Midbrain (tissue), 1 donor: ENCODE measurements at regions not wholly inside any gene's neighbourhood (a gene's known extent, or its start where the extent isn't known, plus 50 kb on each side); places are given as distances from the start of the nearest gene placed in this dataset.
"Not testable (repeated sequence)": the region's sequence is repeated elsewhere in the genome, so short reads cannot be mapped to it uniquely, and the experiment has no call there.

ENCODE experiments used
- DNase-seq: peaks from one replicate; lab custom pipeline; 2025; lab: John Stamatoyannopoulos, UW

GRCh38 chr2:3036432-3037125 is 341.0 kb downstream of the EIPR1 start:
- no peak for DNase-seq

GRCh38 chr2:3035385-3036050 is 342.1 kb downstream of the EIPR1 start:
- no peak for DNase-seq

GRCh38 chr2:3034856-3035255 is 342.8 kb downstream of the EIPR1 start:
- no peak for DNase-seq

GRCh38 chr2:3034396-3034795 is 343.2 kb downstream of the EIPR1 start:
- no peak for DNase-seq

- no peak for DNase-seq
Observed at GRCh38 chr2:3033315-3033714, 344.3 kb downstream of the EIPR1 start.

GRCh38 chr2:3030791-3031190 is 346.8 kb downstream of the EIPR1 start:
- DNase-seq: not testable (repeated sequence)

GRCh38 chr2:3025984-3026383 is 351.6 kb downstream of the EIPR1 start:
- no peak for DNase-seq

GRCh38 chr2:3025261-3025660 is 352.4 kb downstream of the EIPR1 start:
- DNase-seq: no peak

GRCh38 chr2:3024401-3024935 is 353.1 kb downstream of the EIPR1 start:
- DNase-seq: no peak

GRCh38 chr2:3023531-3023930 is 354.1 kb downstream of the EIPR1 start:
- no peak for DNase-seq

- no peak for DNase-seq
Observed at GRCh38 chr2:3022841-3023372, 354.7 kb downstream of the EIPR1 start.

- DNase-seq: no peak
Observed at GRCh38 chr2:3021720-3022119, 355.9 kb downstream of the EIPR1 start.

- DNase-seq: no peak
Observed at GRCh38 chr2:3010001-3010400, 367.6 kb downstream of the EIPR1 start.

GRCh38 chr2:3009483-3009882 is 368.1 kb downstream of the EIPR1 start:
- DNase-seq: no peak

- DNase-seq: no peak
Observed at GRCh38 chr2:3009005-3009404, 368.6 kb downstream of the EIPR1 start.

GRCh38 chr2:3008561-3008960 is 369.1 kb downstream of the EIPR1 start:
- DNase-seq: no peak

GRCh38 chr2:3007135-3007534 is 370.5 kb downstream of the EIPR1 start:
- DNase-seq: no peak

- no peak for DNase-seq
Observed at GRCh38 chr2:3005859-3006501, 371.6 kb downstream of the EIPR1 start.

- peak; percentile 21 for DNase-seq
Observed at GRCh38 chr2:3001615-3002560, 375.7 kb downstream of the EIPR1 start.

GRCh38 chr2:3000968-3001367 is 376.6 kb downstream of the EIPR1 start:
- no peak for DNase-seq

GRCh38 chr2:3000125-3000524 is 377.5 kb downstream of the EIPR1 start:
- no peak for DNase-seq

GRCh38 chr2:2998971-2999370 is 378.6 kb downstream of the EIPR1 start:
- DNase-seq: no peak
